Midbrain (tissue), 1 donor: ENCODE measurements at regions not wholly inside any gene's neighbourhood (a gene's known extent, or its start where the extent isn't known, plus 50 kb on each side); places are given as distances from the start of the nearest gene placed in this dataset.

ENCODE experiments used
- DNase-seq: peaks from one replicate; lab custom pipeline; 2025; lab: John Stamatoyannopoulos, UW

DNA sequence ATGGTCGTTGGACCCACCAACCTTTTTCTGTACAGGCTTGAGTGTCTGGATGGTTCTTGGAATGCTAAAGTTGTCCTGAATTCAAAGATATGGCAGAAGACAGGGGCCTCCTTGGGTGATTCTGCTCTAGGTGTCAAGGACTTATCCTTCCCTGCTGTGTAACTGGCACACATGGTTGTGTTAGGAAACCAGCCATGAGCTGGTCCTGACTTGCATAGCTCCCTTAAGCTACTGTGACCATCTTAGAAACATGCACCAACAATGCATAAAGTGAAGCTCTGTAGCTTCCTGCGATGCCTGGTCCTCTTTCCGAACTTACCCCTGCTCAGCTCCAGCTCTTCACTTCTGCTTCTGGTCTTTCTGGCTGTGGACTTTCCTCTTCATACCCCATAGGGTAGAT lies 224.6 kb downstream of the TLE4 start:
- no peak for DNase-seq

DNA sequence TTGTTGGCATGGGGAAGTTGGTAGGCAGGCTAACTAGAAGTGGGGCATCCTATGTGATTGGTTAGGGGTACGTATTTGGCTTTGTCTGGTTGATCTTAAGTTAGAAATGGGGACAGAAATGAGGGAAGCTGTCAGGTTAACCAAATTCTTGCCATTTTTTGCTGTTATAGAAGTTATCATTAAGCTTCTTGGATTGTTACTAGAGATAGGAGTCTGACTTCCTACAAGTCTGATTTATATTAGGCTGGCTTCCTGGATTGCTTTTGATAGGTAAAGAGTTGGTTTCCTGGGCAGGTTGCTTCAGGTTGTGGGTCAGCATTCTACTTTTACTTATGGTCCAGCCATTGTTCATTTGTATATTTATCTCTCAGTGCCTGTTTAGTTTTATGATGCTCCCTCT lies 216.9 kb downstream of the TLE4 start:
- no peak for DNase-seq

DNA sequence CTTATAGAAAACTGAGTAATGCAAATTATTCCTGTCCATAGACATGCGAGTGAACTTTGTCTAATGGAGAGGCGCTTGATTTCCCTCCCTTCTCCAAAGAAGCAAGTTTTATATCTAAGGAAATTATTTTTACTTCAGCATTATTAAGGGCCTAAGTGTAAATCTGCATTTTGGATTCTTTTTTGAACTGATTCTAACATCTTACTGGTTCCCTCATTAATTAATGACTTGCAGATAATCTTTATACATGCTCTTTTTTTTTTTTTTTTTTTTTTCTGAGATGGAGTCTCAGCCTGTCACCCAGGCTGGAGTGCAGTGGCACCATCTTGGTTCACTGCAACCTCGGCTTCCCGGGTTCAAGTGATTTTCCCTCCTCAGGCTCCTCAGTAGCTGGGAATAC lies 209.5 kb downstream of the TLE4 start:
- DNase-seq = no peak

DNA sequence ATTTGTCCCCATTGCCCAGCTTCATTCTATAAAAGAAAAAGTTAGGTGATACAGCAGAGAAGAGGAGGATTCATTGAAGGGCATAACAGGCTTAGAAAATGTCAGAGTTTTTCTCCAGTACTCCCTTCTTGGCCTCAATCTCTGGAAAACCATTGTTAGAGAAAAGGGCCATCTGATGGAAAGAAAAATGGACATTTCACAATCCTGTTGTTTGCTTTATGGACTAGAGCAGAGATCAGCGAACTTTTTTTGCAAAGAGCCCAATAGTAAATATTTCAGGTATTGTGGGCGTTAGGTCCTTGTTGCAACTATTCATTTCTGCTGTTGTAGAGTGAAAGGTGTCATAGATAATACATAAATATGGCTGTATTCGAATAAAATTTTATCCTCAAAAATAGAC lies 208.8 kb downstream of the TLE4 start:
- no peak for DNase-seq

DNA sequence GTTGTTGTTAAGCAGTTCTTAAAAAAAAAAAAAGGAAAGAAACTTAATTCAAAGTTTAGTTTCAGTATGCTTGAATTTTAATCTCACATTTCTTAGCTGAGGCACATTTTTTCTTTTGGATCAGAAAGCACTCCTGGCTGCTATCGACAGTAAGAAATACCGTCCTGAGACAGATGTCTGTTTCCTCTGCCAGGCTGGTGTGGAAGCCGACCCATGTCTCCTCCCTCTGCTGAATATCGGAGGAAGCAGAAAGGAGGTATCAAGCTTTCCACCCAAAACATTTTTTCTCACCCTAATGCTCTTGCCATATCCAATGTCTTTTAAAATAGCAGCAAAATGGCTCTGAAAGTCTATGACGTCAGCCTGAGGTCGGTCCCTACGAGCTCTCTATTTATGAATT lies 208.1 kb downstream of the TLE4 start:
- no peak for DNase-seq

DNA sequence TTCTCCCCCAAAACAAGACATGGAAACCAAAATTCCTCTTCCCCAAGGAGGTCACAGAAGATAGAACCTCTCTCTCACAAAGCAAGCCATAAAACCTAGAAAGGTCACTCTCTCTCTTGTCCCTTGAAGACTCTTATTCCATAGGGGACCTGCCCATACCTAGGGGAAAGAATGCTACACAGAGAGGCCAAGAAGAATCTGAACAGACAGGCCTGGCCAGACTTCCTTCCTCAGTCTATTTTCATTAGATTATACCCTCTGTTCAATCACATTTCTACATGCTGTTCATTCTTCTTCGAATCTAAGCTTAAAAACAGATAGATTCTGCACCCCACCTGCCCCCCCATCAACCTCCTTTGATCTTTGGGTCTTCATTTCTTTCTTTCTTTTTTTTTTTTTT lies 206.8 kb downstream of the TLE4 start:
- DNase-seq = no peak

DNA sequence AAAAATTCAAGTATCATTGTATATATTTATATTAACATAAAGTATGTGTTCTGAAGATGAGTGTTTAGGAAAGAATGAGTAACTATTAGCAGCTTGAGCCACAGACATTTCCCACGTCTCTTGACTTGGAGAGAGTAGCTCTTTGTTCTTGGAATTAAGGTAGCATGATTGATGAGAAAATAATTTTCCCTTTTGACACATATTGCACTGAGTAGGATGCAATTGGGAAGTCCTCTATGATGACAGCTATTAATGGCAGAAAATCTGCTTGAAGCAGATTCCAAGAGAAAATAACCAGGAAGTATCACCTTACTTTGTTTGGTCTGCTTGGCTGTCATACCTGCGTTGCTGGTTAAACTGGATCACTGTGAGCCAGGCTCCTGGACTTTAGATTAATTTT lies 204.8 kb downstream of the TLE4 start:
- DNase-seq = no peak
